ENCODE measurements at regions not wholly inside any gene's neighbourhood (a gene's known extent, or its start where the extent isn't known, plus 50 kb on each side); places are given as distances from the start of the nearest gene placed in this dataset.
"Not testable (repeated sequence)": the region's sequence is repeated elsewhere in the genome, so short reads cannot be mapped to it uniquely, and the experiment has no call there.

- no peak for DNase-seq (ENCODE audit: low read depth)
These were observed 352.4 kb upstream of the GJE1 start for GRCh38 chr6:141780296-141780695.

- DNase-seq (ENCODE audit: low read depth): peak; percentile 5
These were observed 368.3 kb upstream of the GJE1 start for GRCh38 chr6:141764388-141764787.

DNA sequence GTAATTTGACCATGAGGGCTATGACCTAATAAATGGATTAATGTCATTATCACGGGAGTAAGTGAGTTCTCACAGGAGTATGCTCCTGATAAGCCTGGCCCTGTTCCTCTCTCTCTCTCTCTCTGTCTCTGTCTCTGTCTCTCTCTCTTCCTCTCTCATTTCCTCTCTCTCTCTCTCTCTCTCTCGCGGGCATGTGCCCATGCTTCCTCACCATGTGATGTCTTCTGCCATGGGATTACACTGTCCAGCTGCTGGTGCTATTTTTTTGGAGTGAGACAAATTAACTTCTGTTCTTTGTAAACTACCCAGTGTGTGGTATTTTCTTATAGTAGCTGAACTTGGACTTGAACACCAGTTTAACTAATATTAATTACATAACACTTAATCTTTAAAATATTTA lies 374.3 kb upstream of the GJE1 start:
- DNase-seq (ENCODE audit: low read depth): no peak

DNA sequence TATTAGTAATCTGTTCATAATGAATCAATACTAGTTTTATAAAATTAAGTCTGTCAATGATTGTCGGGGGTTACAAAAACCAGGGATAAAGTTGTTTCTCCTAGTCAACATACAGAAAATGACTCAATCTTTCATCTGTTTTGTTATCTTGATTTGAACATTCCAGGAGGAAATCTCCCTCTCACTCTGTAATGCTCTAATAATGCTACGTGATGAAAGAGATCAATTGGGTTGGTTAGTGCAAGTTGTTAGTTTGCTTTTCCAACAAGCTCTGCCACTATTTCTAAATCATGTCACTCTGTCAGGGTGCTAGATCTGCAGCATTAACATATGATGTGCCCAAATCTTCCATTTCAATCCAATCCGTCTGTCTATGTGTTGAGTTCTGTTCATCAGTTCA lies 379.5 kb upstream of the GJE1 start:
- DNase-seq (ENCODE audit: low read depth): no peak

- peak; percentile 13 for DNase-seq (ENCODE audit: low read depth)
These were observed 380.0 kb upstream of the GJE1 start for GRCh38 chr6:141752677-141753076.

DNA sequence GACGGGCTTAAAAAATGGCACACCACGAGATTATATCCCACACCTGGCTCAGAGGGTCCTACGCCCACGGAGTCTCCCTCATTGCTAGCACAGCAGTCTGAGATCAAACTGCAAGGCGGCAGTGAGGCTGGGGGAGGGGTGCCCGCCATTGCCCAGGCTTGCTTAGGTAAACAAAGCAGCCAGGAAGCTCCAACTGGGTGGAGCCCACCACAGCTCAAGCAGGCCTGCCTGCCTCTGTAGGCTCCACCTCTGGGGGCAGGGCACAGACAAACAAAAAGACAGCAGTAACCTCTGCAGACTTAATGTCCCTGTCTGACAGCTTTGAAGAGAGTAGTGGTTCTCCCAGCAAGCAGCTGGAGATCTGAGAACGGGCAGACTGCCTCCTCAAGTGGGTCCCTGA lies 386.4 kb upstream of the GJE1 start:
- not testable (repeated sequence) for DNase-seq (ENCODE audit: low read depth)

DNA sequence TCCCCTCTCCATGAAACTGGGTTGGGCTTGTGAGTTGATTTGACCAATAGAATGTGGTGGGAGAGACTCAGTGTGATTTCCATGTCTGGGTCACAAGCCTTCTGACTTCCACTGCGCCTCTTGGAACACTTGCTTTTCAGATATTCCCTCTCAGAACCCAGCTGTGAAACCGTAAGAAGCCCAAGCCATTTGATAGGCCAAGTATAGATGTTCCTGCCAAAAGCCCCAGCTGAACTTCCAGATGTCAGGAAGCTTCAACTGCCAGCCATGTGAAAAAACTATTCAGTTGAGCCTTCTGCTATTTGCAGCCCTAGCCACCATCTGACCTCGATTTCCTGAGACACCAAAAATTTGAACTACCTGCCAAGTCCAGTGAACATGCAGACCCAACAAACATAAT lies 387.8 kb upstream of the GJE1 start:
- no peak for DNase-seq (ENCODE audit: low read depth)

DNA sequence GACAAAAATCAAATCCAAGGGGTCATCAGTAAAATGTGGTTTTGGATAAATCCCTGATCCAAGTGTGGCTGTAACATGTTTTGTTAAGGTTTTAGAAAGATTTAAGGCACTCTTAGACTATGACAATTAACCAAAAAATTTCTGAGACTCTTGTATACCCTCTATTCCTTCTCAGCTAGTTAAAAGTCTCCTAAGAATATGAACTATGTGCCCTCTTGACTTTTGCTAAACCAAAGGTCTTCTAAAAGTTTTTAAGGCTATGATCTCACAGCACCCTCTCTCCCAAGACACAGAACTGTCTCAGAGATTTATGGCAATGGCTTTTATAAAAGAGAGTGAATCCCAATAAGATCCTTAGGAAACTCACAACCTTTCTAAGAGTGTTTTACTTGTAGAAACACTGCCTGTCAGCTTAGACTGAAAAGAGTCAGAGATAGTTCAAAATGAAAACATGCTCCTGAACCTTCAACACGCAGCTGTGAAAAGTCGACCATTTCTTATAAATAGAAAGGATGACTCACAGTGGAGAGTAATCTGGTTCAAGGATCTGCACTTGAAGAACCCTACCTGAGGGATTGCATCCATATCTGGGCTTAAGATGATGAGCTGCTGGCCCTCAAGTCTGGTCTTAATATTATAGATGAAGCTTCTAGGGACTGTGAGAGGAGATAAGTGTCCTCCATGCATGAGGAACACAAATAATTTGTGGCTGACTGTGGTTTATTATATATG lies 388.4 kb upstream of the GJE1 start:
- peak; percentile 33 for DNase-seq (ENCODE audit: low read depth)

DNA sequence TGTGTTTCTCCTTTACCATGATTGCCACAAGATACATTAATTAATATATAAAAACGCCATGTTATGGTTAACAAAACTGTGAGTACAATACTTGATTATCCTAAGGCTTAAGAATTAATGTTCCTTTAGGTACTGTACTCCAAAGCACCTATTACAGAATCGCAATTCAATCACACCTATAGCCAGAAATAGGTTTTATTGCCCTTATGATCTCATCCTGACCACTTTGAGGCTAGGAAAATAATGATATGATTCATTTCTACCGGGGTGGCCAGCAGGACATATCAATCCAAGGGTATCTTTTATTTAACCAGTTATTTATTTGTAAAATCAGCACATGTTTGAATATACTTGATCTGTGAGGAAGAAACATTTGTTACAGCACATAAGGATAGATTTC lies 396.6 kb upstream of the GJE1 start:
- DNase-seq (ENCODE audit: low read depth): no peak

DNA sequence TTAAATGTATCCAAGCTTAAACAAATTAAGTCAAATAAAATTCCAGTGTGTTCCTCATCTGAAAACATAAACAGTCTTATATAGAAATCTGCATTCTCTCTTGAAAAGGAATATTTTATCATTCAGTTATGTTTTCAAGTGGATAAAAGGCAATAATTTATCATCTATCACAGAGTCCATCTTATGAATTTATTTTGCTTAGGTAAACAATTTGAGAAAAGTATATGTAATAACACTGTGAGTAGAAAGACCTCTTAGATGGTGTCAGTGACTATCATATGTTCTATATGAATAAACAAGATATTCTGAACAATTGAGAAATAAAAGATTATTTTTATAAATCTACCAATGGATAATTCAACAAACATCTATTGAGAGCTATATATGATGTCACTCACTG lies 397.6 kb upstream of the GJE1 start:
- DNase-seq (ENCODE audit: low read depth): no peak

GRCh38 chr6:141734071-141734840 lies 398.5 kb upstream of the GJE1 start:
- DNase-seq (ENCODE audit: low read depth): no peak

- DNase-seq (ENCODE audit: low read depth): no peak
These were observed 403.6 kb upstream of the GJE1 start for GRCh38 chr6:141729146-141729545.

- no peak for DNase-seq (ENCODE audit: low read depth)
These were observed 404.4 kb upstream of the GJE1 start for GRCh38 chr6:141728330-141728729.

- DNase-seq (ENCODE audit: low read depth): no peak
These were observed 406.5 kb upstream of the GJE1 start for GRCh38 chr6:141726248-141726647.

DNA sequence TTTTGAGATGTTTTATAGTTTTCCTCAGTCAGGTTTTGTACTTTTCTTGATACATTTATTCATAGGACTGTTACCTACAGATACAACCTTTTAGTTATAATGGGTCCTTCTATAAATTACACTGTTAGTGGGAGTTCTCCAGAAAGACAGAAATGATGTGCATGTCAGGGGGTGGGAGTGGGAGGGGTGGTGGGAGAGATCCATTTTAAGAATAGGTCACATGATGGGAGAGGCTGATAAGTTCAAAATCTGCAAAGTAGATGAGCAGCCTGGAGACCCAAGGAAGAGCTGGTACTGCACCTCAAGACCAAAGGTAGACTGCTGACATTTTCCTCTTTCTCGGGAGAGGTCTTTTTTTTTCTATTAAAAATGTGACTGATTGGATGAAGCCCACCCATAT lies 408.0 kb upstream of the GJE1 start:
- no peak for DNase-seq (ENCODE audit: low read depth)

GRCh38 chr6:141719476-141719875 lies 413.2 kb upstream of the GJE1 start:
- DNase-seq (ENCODE audit: low read depth): no peak

- DNase-seq (ENCODE audit: low read depth): no peak
These were observed 427.3 kb upstream of the GJE1 start for GRCh38 chr6:141705431-141705830.

GRCh38 chr6:141704151-141704550 lies 428.6 kb upstream of the GJE1 start:
- DNase-seq (ENCODE audit: low read depth): no peak

DNA sequence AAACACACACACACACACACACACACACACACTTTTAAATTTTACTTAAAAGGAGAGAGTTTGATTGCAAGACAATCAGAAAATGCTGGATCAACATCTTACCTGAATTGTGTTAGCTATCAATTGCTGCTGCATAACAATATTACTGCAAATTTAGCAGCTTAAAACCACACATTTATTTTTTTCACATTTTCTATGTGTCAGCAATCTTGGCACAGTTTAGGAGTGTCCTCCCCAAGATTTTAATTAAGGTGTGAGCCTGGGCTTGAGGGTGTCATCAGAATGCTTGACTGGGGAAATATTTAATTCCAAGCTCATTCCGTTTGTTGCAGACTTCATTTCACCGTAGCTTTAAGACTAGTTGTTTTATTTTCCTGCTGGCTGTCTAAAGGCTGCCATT lies 431.0 kb upstream of the GJE1 start:
- DNase-seq (ENCODE audit: low read depth): no peak

DNA sequence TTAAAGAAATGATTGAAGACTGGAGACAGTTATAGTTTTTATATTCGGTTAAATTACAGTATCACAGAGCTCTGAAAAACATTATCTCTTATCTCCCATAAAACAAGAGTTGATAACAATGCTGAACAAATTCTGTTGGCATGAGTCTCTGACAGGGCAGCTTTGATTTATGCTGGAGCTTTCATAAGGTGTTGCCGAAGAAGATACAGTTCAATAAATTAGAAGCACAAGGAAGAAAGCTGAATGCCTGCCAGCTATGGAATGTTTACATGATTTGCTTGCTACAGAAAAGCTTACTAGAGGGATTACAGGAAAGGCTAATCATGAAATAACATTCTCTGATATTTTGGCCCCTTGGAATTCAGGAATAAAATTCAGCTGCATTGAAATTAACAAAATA lies 431.9 kb upstream of the GJE1 start:
- DNase-seq (ENCODE audit: low read depth): no peak

DNA sequence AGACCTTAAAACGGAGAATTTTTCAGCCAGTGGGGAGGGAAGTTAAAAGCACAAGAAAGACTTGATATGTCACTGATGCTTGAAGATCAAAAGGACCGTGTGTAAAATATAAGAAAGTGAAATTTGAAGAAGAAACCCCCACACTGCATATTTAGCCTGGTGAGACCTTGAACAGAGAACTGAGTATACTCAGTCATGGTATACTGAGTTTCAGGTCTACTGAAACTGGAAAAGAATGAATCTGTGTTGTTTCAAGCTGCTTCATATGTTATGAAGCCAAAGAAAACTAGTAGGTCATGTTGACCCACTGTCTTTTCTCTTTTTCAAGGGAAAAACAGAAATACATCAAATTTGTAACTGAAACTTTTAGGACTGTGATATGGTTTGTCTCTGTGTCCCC lies 443.8 kb upstream of the GJE1 start:
- DNase-seq (ENCODE audit: low read depth): no peak

DNA sequence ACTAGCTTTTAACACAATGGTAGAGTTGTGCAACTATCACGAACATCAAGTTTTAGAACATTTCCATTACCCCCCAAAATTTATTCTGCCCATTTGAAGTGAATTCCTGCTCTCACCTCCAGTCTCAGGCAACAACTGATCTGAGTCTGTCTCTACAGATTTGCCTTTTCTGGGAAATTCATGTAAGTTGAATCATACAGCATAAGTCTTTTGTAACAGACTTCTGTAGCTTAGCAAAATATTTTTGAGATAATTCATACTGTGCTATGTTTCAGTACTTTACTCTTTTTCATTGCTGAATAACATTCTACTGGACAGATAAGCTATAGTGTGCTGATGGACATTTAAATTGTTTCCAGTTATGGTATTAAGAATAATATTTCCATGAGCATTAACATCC lies 447.3 kb upstream of the GJE1 start:
- peak; percentile 25 for DNase-seq (ENCODE audit: low read depth)

- peak; percentile 23 for DNase-seq (ENCODE audit: low read depth)
These were observed 450.3 kb upstream of the GJE1 start for GRCh38 chr6:141682391-141682790.
